Endothelial cell of umbilical vein (primary cell): ENCODE measurements at regions not wholly inside any gene's neighbourhood (a gene's known extent, or its start where the extent isn't known, plus 50 kb on each side); places are given as distances from the start of the nearest gene placed in this dataset.

Experiments
- BruUV-seq: library from RNA; stranded (reverse); fragments of 400-500 nt; replicated peaks from 2 replicates; lab custom pipeline; 2021; lab: Mats Ljungman, UMichigan
- CTCF ChIA-PET: fragments of 300-600, 350-600 bp; sonication (Branson Sonifier 250); formaldehyde crosslinking; loops from one replicate; lab custom pipeline; 2021; ENCODE audit warnings: antibody characterized with exemption, inconsistent platforms; lab: Charles Lee
- POLR2A ChIA-PET: fragments of 300-600, 350-600 bp; sonication (Branson Sonifier 250); formaldehyde crosslinking; loops from one replicate; lab custom pipeline; 2021; ENCODE audit warnings: antibody characterized with exemption, inconsistent platforms; lab: Charles Lee
- DNase-seq: peaks from one replicate; pipeline ENCODE4 v3.0.0-alpha.2; 2011; ENCODE audit warnings: low read depth, low spot score
- FAIRE-seq: peaks from 2 replicates; lab custom pipeline; 2011; peaks lifted over from hg19 to GRCh38; lab: Jason Lieb, UNC
- H2AFZ ChIP-seq: 2 replicates; pipeline ENCODE4 v1.6.0; 2012; ENCODE audit warnings: low read depth, low read length, control low read depth, inconsistent platforms
- H3K27ac ChIP-seq: 2 replicates; pipeline ENCODE4 v1.5.1; 2011; ENCODE audit warnings: low read depth, mild to moderate bottlenecking, control low read depth, low read length, moderate library complexity; ENCODE audit not compliant: insufficient read depth
- H3K27me3 ChIP-seq, 2 experiments: 2 replicates each; pipeline versions ENCODE4 v1.6.0 to v1.6.1; 2011; ENCODE audit warnings: low read length in 2 of 2, mixed read lengths in 1 of 2; ENCODE audit not compliant: control insufficient read depth in 2 of 2, insufficient read depth in 2 of 2
- H3K36me3 ChIP-seq, 2 experiments: 2 replicates in 1 of 2; 3 replicates in 1 of 2; pipeline ENCODE4 v1.5.1; 2011; ENCODE audit warnings: low read length in 2 of 2, mild to moderate bottlenecking in 1 of 2, moderate library complexity in 1 of 2; ENCODE audit not compliant: control insufficient read depth in 2 of 2, insufficient read depth in 2 of 2; ENCODE audit errors: extremely low read depth in 1 of 2
- H3K4me1 ChIP-seq: 3 replicates; pipeline ENCODE4 v1.5.1; 2011; ENCODE audit warnings: mild to moderate bottlenecking, low read length; ENCODE audit not compliant: control insufficient read depth, insufficient read depth; ENCODE audit errors: extremely low read depth
- H3K4me2 ChIP-seq: 2 replicates; pipeline ENCODE4 v1.6.1; 2011; ENCODE audit warnings: low read length, control low read depth, mixed read lengths; ENCODE audit not compliant: insufficient read depth
- H3K4me3 ChIP-seq, 3 experiments: fragments of 200-600 bp in 1 of 3; sonication (generic), shearing (Covaris generic) in 1 of 3; replicated peaks in 1 of 3; 2 replicates each; pipeline ENCODE4 v1.5.1; 2011 to 2016; ENCODE audit warnings: control low read depth in 3 of 3, low read length in 3 of 3, mild to moderate bottlenecking in 2 of 3, inconsistent platforms in 1 of 3, low read depth in 1 of 3, moderate library complexity in 1 of 3; ENCODE audit not compliant: insufficient read depth in 1 of 3
- H3K79me2 ChIP-seq: 2 replicates; pipeline ENCODE4 v1.6.0; 2012; ENCODE audit warnings: low read length, inconsistent platforms; ENCODE audit not compliant: control insufficient read depth, insufficient read depth
- H3K9ac ChIP-seq: replicated peaks from 2 replicates; pipeline ENCODE3; 2011; ENCODE audit warnings: low read length, control low read depth; ENCODE audit not compliant: insufficient read depth; ENCODE audit errors: extremely low read depth
- H3K9me1 ChIP-seq: replicated peaks from 3 replicates; pipeline ENCODE4 v1.6.0; 2011; ENCODE audit warnings: mild to moderate bottlenecking, low read length; ENCODE audit not compliant: control insufficient read depth, insufficient read depth; ENCODE audit errors: extremely low read depth
- H3K9me3 ChIP-seq: replicated peaks from 2 replicates; pipeline ENCODE4 v1.5.1; 2012; ENCODE audit warnings: low read length, inconsistent platforms; ENCODE audit not compliant: control insufficient read depth, insufficient read depth
- H4K20me1 ChIP-seq: replicated peaks from 2 replicates; pipeline ENCODE3; 2011; ENCODE audit warnings: mild to moderate bottlenecking, low read length; ENCODE audit not compliant: control insufficient read depth, insufficient read depth; ENCODE audit errors: extremely low read depth
- CTCF ChIP-seq, 2 donors: IDR thresholded peaks; 1 replicate in 1 of 2; 2 replicates in 1 of 2; pipeline ENCODE4 v1.5.1; 2011; ENCODE audit warnings: low read length in 2 of 2, mild to moderate bottlenecking in 2 of 2, moderate library complexity in 2 of 2, control low read depth in 1 of 2, inconsistent platforms in 1 of 2, low read depth in 1 of 2; ENCODE audit not compliant: insufficient read depth in 1 of 2; ENCODE audit errors: extremely low read depth in 1 of 2
- EZH2 ChIP-seq: IDR thresholded peaks from 2 replicates; pipeline ENCODE4 v1.6.1; 2012; ENCODE audit warnings: borderline replicate concordance, low read depth, mild to moderate bottlenecking, moderate library complexity, low read length, inconsistent platforms; ENCODE audit not compliant: severe bottlenecking
- FOS ChIP-seq: IDR thresholded peaks from 2 replicates; pipeline ENCODE4 v1.6.1; 2011; ENCODE audit warnings: mild to moderate bottlenecking, low read length, moderate library complexity, borderline replicate concordance; ENCODE audit not compliant: insufficient read depth
- GATA2 ChIP-seq: IDR thresholded peaks from 2 replicates; pipeline ENCODE4 v1.7.0; 2011; ENCODE audit warnings: low read depth, mild to moderate bottlenecking, moderate library complexity, mixed read lengths, low read length; ENCODE audit not compliant: insufficient read length, insufficient read depth
- JUN ChIP-seq: IDR thresholded peaks from 2 replicates; pipeline ENCODE4 v1.6.1; 2011; ENCODE audit warnings: borderline replicate concordance, low read depth; ENCODE audit not compliant: insufficient read length, insufficient read depth
- MAX ChIP-seq: IDR thresholded peaks from 2 replicates; pipeline ENCODE4 v1.6.1; 2011; ENCODE audit not compliant: insufficient read depth, insufficient read length
- MYC ChIP-seq: IDR thresholded peaks from one replicate; pipeline ENCODE4 v1.6.1; 2011; ENCODE audit warnings: mild to moderate bottlenecking, low read depth, low read length
- POLR2A ChIP-seq: IDR thresholded peaks from 2 replicates; pipeline ENCODE4 v1.6.1; 2012; ENCODE audit warnings: low read depth, mild to moderate bottlenecking, control low read depth, low read length
- POLR2AphosphoS5 ChIP-seq: IDR thresholded peaks from 2 replicates; pipeline ENCODE4 v1.6.1; 2012; ENCODE audit warnings: low read depth, mild to moderate bottlenecking, control low read depth, low read length, moderate library complexity; ENCODE audit not compliant: insufficient read depth
- dilution Hi-C: fragments of 300-500 bp; cut with MboI; formaldehyde crosslinking; loops from one replicate; pipeline ENCODE4 v1.15.0; 2019; ENCODE audit warnings: low sequenced_read_pairs; ENCODE audit not compliant: extremely low pct_ligation_motif_present
- intact Hi-C: fragments of 100-400 bp; cut with micrococcal nuclease; formaldehyde crosslinking; loops from one replicate; pipeline ENCODE4 v1.10.0; 2022

GRCh38 chr2:66379473-66379872, 55.5 kb upstream of the MEIS1 start:
- H2AFZ ChIP-seq, result no peak overlapping the region
- FAIRE-seq, result no peak
- H3K4me1 ChIP-seq, result no peaks in the 10 kb centered on the region
- intact Hi-C loops (no loop called here), dilution Hi-C loops (no loop called here)
- H3K27ac ChIP-seq, result no peak overlapping the region
- no peaks in the 10 kb centered on the region for H3K9me3 ChIP-seq
- no peaks in the 10 kb centered on the region for H3K27me3 ChIP-seq
- DNase-seq, result no peak
- ChIA-PET CTCF (no interaction called here), POLR2A (no interaction called here)
- no TSS peak for BruUV-seq
- no peaks in the 10 kb centered on the region for H3K79me2 ChIP-seq
- TF ChIP-seq MYC (no peak), JUN (no peak), POLR2AphosphoS5 (no peak), MAX (no peak), FOS (no peak), GATA2 (no peak), EZH2 (no peak), CTCF (IDR thresholded peaks at IDR 0.05; ENCODE audit: extremely low read depth in 1 of 2, insufficient read depth in 1 of 2, low read depth in 1 of 2, low read length in 2 of 2) (no peak), POLR2A (no peak)
- H3K9ac ChIP-seq, result no peak overlapping the region
- H3K9me1 ChIP-seq, result no peaks in the 10 kb centered on the region
- no peaks in the 10 kb centered on the region for H3K36me3 ChIP-seq
- H3K4me3 ChIP-seq, result no peak overlapping the region
- no peak overlapping the region for H3K4me2 ChIP-seq
- H4K20me1 ChIP-seq, result no peaks in the 10 kb centered on the region
